H9 (cell line): ENCODE measurements at regions not wholly inside any gene's neighbourhood (a gene's known extent, or its start where the extent isn't known, plus 50 kb on each side); places are given as distances from the start of the nearest gene placed in this dataset.

Experiments used
- DNase-seq: peaks from one replicate; pipeline ENCODE4 v3.0.0-alpha.2; 2017
- H2AFZ ChIP-seq: one replicate; pipeline ENCODE4 v1.6.1; 2013; ENCODE audit warnings: mild to moderate bottlenecking, low read length, control low read depth, moderate library complexity
- H2AK5ac ChIP-seq: 2 replicates; pipeline ENCODE4 v1.6.1; 2013; ENCODE audit warnings: low read length, control low read depth, mixed read lengths; ENCODE audit not compliant: insufficient read length
- H2BK120ac ChIP-seq: one replicate; pipeline ENCODE4 v1.6.1; 2013; ENCODE audit warnings: low read depth, mild to moderate bottlenecking, low read length, control low read depth, inconsistent platforms; ENCODE audit not compliant: poor library complexity, severe bottlenecking
- H2BK12ac ChIP-seq: 2 replicates; pipeline ENCODE4 v1.6.1; 2013; ENCODE audit warnings: low read length, control low read depth, mixed read lengths, low read depth; ENCODE audit not compliant: insufficient read length
- H2BK15ac ChIP-seq: 2 replicates; pipeline ENCODE4 v1.6.1; 2013; ENCODE audit warnings: low read depth, low read length, control low read depth
- H2BK20ac ChIP-seq: one replicate; pipeline ENCODE4 v1.6.1; 2013; ENCODE audit warnings: low read depth, mild to moderate bottlenecking, low read length, control low read depth, inconsistent platforms; ENCODE audit not compliant: poor library complexity, severe bottlenecking
- H2BK5ac ChIP-seq: 2 replicates; pipeline ENCODE4 v1.6.1; 2013; ENCODE audit warnings: low read length, control low read depth, mixed read lengths; ENCODE audit not compliant: insufficient read length
- H3K14ac ChIP-seq: 2 replicates; pipeline ENCODE4 v1.6.1; 2013; ENCODE audit warnings: low read length, control low read depth; ENCODE audit not compliant: insufficient read depth
- H3K18ac ChIP-seq: 2 replicates; pipeline ENCODE4 v1.6.1; 2013; ENCODE audit warnings: low read depth, mild to moderate bottlenecking, mixed read lengths, low read length, control low read depth; ENCODE audit not compliant: insufficient read length
- H3K23ac ChIP-seq: 2 replicates; pipeline ENCODE4 v1.6.1; 2013; ENCODE audit warnings: low read length, control low read depth, mixed read lengths, low read depth; ENCODE audit not compliant: insufficient read length
- H3K23me2 ChIP-seq: 2 replicates; pipeline ENCODE4 v1.6.1; 2013; ENCODE audit warnings: low read depth, mild to moderate bottlenecking, mixed read lengths, low read length, control low read depth; ENCODE audit not compliant: insufficient read length, poor library complexity, severe bottlenecking
- H3K27ac ChIP-seq: 2 replicates; pipeline ENCODE4 v1.5.1; 2013; ENCODE audit warnings: low read length, control low read depth, mixed read lengths, low read depth; ENCODE audit not compliant: insufficient read length
- H3K27me3 ChIP-seq: 2 replicates; pipeline ENCODE4 v1.6.1; 2013; ENCODE audit warnings: low read length, control low read depth, inconsistent platforms; ENCODE audit not compliant: insufficient read depth
- H3K4ac ChIP-seq: 2 replicates; pipeline ENCODE4 v1.6.1; 2013; ENCODE audit warnings: low read depth, mild to moderate bottlenecking, control low read depth, inconsistent platforms, low read length, moderate library complexity
- H3K4me1 ChIP-seq: 2 replicates; pipeline ENCODE4 v1.6.1; 2013; ENCODE audit warnings: low read length, control low read depth, inconsistent platforms; ENCODE audit not compliant: insufficient read depth
- H3K4me2 ChIP-seq: 2 replicates; pipeline ENCODE4 v1.6.1; 2013; ENCODE audit warnings: low read length, control low read depth, mixed read lengths; ENCODE audit not compliant: insufficient read length, insufficient read depth
- H3K56ac ChIP-seq: 2 replicates; pipeline ENCODE4 v1.6.1; 2013; ENCODE audit warnings: low read depth, mild to moderate bottlenecking, mixed read lengths, low read length, control low read depth; ENCODE audit not compliant: insufficient read length
- H3K79me1 ChIP-seq: 2 replicates; pipeline ENCODE4 v1.6.1; 2013; ENCODE audit warnings: low read depth, mild to moderate bottlenecking, moderate library complexity, low read length, control low read depth, inconsistent platforms; ENCODE audit not compliant: insufficient read depth, poor library complexity, severe bottlenecking
- H3K79me2 ChIP-seq: 2 replicates; pipeline ENCODE4 v1.6.1; 2013; ENCODE audit warnings: low read length, control low read depth, inconsistent platforms; ENCODE audit not compliant: insufficient read depth
- H3K9ac ChIP-seq: 2 replicates; pipeline ENCODE4 v1.6.1; 2013; ENCODE audit warnings: low read length, control low read depth, mixed read lengths; ENCODE audit not compliant: insufficient read length; ENCODE audit errors: extremely low read depth
- H3K9me3 ChIP-seq: one replicate; pipeline ENCODE4 v1.6.1; 2013; ENCODE audit warnings: low read depth, low read length, inconsistent platforms; ENCODE audit not compliant: control insufficient read depth
- H3T11ph ChIP-seq: one replicate; pipeline ENCODE4 v1.6.1; 2013; ENCODE audit warnings: mild to moderate bottlenecking, low read length, control low read depth, inconsistent platforms
- H4K20me1 ChIP-seq: one replicate; pipeline ENCODE4 v1.6.1; 2013; ENCODE audit not compliant: control insufficient read depth, insufficient read length, insufficient read depth
- H4K5ac ChIP-seq: 2 replicates; pipeline ENCODE4 v1.6.1; 2013; ENCODE audit warnings: low read depth, mild to moderate bottlenecking, mixed read lengths, low read length, control low read depth; ENCODE audit not compliant: insufficient read length
- H4K8ac ChIP-seq: replicated peaks from 2 replicates; pipeline ENCODE4 v1.6.1; 2013; ENCODE audit warnings: low read length, control low read depth, mixed read lengths, low read depth; ENCODE audit not compliant: insufficient read length
- H4K91ac ChIP-seq: 2 replicates; pipeline ENCODE4 v1.6.1; 2013; ENCODE audit warnings: low read depth, mild to moderate bottlenecking, moderate library complexity, mixed read lengths, low read length, control low read depth; ENCODE audit not compliant: insufficient read length
- H3K27ac Mint-ChIP-seq, 3 experiments: 2 replicates in 2 of 3; 3 replicates in 1 of 3; pipeline ENCODE4 v1.8.0; 2020 to 2021; ENCODE audit warnings: mixed read lengths in 3 of 3, mild to moderate bottlenecking in 1 of 3, moderate library complexity in 1 of 3
- H3K27me3 Mint-ChIP-seq: 2 replicates; pipeline ENCODE4 v1.8.0; 2021; ENCODE audit warnings: low read depth, mild to moderate bottlenecking, moderate library complexity, mixed read lengths
- H3K36me3 Mint-ChIP-seq, 3 experiments: 2 replicates in 2 of 3; 3 replicates in 1 of 3; pipeline ENCODE4 v1.8.0; 2020 to 2021; ENCODE audit warnings: low read depth in 3 of 3, mixed read lengths in 3 of 3; ENCODE audit not compliant: insufficient read depth in 1 of 3
- H3K4me1 Mint-ChIP-seq, 2 experiments: 2 replicates each; pipeline ENCODE4 v1.8.0; 2020; ENCODE audit warnings: mixed read lengths in 2 of 2
- H3K4me3 Mint-ChIP-seq, 2 experiments: 2 replicates in 1 of 2; 3 replicates in 1 of 2; pipeline ENCODE4 v1.8.0; 2020 to 2021; ENCODE audit warnings: mild to moderate bottlenecking in 2 of 2, mixed read lengths in 2 of 2, moderate library complexity in 1 of 2
- H3K9me3 Mint-ChIP-seq, 2 experiments: 2 replicates in 1 of 2; 3 replicates in 1 of 2; pipeline ENCODE4 v1.8.0; 2020; ENCODE audit warnings: mild to moderate bottlenecking in 2 of 2, mixed read lengths in 2 of 2, moderate library complexity in 1 of 2
- CTCF ChIP-seq: fragments of 200-600 bp; sonication (generic); conservative IDR thresholded peaks from 3 replicates; pipeline ENCODE4 v1.8.0; 2021; ENCODE audit warnings: antibody characterized with exemption, mild to moderate bottlenecking
- WGBS: extraction: QIAGEN DNeasy Blood & Tissue Kit; methylation state at CpG from one replicate; pipeline ENCODE4 v1.1.7; 2013; ENCODE audit warnings: missing lambda C conversion rate, low lambda C conversion rate, mixed read lengths; ENCODE audit not compliant: insufficient read length; ENCODE audit errors: extremely low coverage; 5-methylcytosine and 5-hydroxymethylcytosine counted together

GRCh38 chr16:6835516-6835915, 497.1 kb upstream of the RBFOX1 start:
- Histone ChIP-seq H4K91ac (no peak overlapping the region), H2AFZ (no peak overlapping the region), H2BK20ac (no peak overlapping the region), H3K14ac (no peak overlapping the region), H3K18ac (no peak overlapping the region), H2BK120ac (no peak overlapping the region), H3K23ac (no peak overlapping the region), H2BK15ac (no peak overlapping the region), H4K8ac (no peak overlapping the region), H3K9me3 (no peaks in the 10 kb centered on the region), H2BK12ac (no peak overlapping the region), H2BK5ac (no peak overlapping the region), H3K79me2 (no peaks in the 10 kb centered on the region), H3K4me2 (no peak overlapping the region), H3K27me3 (no peaks in the 10 kb centered on the region), H4K5ac (no peak overlapping the region), H3K23me2 (no peaks in the 10 kb centered on the region), H3K9ac (no peak overlapping the region), H3K4ac (no peak overlapping the region), H3T11ph (no peak overlapping the region), H2AK5ac (no peak overlapping the region), H3K56ac (no peak overlapping the region), H3K27ac (no peak overlapping the region), H3K4me1 (no peaks in the 10 kb centered on the region), H3K79me1 (no peaks in the 10 kb centered on the region), H4K20me1 (no peaks in the 10 kb centered on the region)
- H3K9me3 Mint-ChIP-seq, result no peaks in the 10 kb centered on the region; a peak in 1 of 5 replicates
- no peak overlapping the region for H3K4me3 Mint-ChIP-seq
- TF ChIP-seq CTCF, result no peak
- H3K4me1 Mint-ChIP-seq, result no peaks in the 10 kb centered on the region
- no CpG with 5 or more reads among the region's 2 CpGs for WGBS
- H3K27me3 Mint-ChIP-seq, result peaks cover 30% of the 10 kb centered on the region
- H3K36me3 Mint-ChIP-seq, result no peaks in the 10 kb centered on the region
- no peak for DNase-seq
- H3K27ac Mint-ChIP-seq, result no peak overlapping the region
